ENCODE measurements at regions not wholly inside any gene's neighbourhood (a gene's known extent, or its start where the extent isn't known, plus 50 kb on each side); places are given as distances from the start of the nearest gene placed in this dataset.
"Not testable (repeated sequence)": the region's sequence is repeated elsewhere in the genome, so short reads cannot be mapped to it uniquely, and the experiment has no call there.

GRCh38 chr14:27314231-27314630 lies 716.4 kb upstream of the NOVA1 start:
- H3K27me3 ChIP-seq (ENCODE audit: insufficient read depth, low read length), result no peaks in the 10 kb centered on the region
- H3K9me3 ChIP-seq (ENCODE audit: low read length), result peaks cover 1% of the 10 kb centered on the region
- H3K4me3 ChIP-seq (ENCODE audit: low read length), result no peak overlapping the region
- no peaks in the 10 kb centered on the region for H3K36me3 ChIP-seq (ENCODE audit: insufficient read depth, low read length)
- no peaks in the 10 kb centered on the region for H3K4me1 ChIP-seq (ENCODE audit: insufficient read depth, low read length)
- no peak overlapping the region for H2AFZ ChIP-seq (ENCODE audit: low read depth, low read length)

GRCh38 chr14:27315477-27315876 lies 717.6 kb upstream of the NOVA1 start:
- no peaks in the 10 kb centered on the region for H3K9me3 ChIP-seq (ENCODE audit: low read length)
- H3K4me1 ChIP-seq (ENCODE audit: insufficient read depth, low read length), result no peaks in the 10 kb centered on the region
- no peak overlapping the region for H2AFZ ChIP-seq (ENCODE audit: low read depth, low read length)
- no peak overlapping the region for H3K4me3 ChIP-seq (ENCODE audit: low read length)
- no peaks in the 10 kb centered on the region for H3K27me3 ChIP-seq (ENCODE audit: insufficient read depth, low read length)
- H3K36me3 ChIP-seq (ENCODE audit: insufficient read depth, low read length), result no peaks in the 10 kb centered on the region

GRCh38 chr14:27315947-27316346 lies 718.1 kb upstream of the NOVA1 start:
- no peaks in the 10 kb centered on the region for H3K36me3 ChIP-seq (ENCODE audit: insufficient read depth, low read length)
- H3K4me3 ChIP-seq (ENCODE audit: low read length), result no peak overlapping the region
- H3K9me3 ChIP-seq (ENCODE audit: low read length), result no peaks in the 10 kb centered on the region
- no peaks in the 10 kb centered on the region for H3K27me3 ChIP-seq (ENCODE audit: insufficient read depth, low read length)
- H2AFZ ChIP-seq (ENCODE audit: low read depth, low read length), result no peak overlapping the region
- no peaks in the 10 kb centered on the region for H3K4me1 ChIP-seq (ENCODE audit: insufficient read depth, low read length)

GRCh38 chr14:27318774-27319420 lies 721.1 kb upstream of the NOVA1 start:
- Histone ChIP-seq H3K4me3 (ENCODE audit: low read length) (no peak overlapping the region), H2AFZ (ENCODE audit: low read depth, low read length) (no peak overlapping the region), H3K4me1 (ENCODE audit: insufficient read depth, low read length) (no peaks in the 10 kb centered on the region), H3K27me3 (ENCODE audit: insufficient read depth, low read length) (no peaks in the 10 kb centered on the region), H3K9me3 (ENCODE audit: low read length) (no peaks in the 10 kb centered on the region), H3K36me3 (ENCODE audit: insufficient read depth, low read length) (no peaks in the 10 kb centered on the region)

GRCh38 chr14:27320261-27320660 lies 722.4 kb upstream of the NOVA1 start:
- Histone ChIP-seq H3K4me3 (ENCODE audit: low read length) (no peak overlapping the region), H3K4me1 (ENCODE audit: insufficient read depth, low read length) (no peaks in the 10 kb centered on the region), H3K27me3 (ENCODE audit: insufficient read depth, low read length) (no peaks in the 10 kb centered on the region), H2AFZ (ENCODE audit: low read depth, low read length) (no peak overlapping the region), H3K9me3 (ENCODE audit: low read length) (no peaks in the 10 kb centered on the region), H3K36me3 (ENCODE audit: insufficient read depth, low read length) (no peaks in the 10 kb centered on the region)

- H3K36me3 ChIP-seq (ENCODE audit: insufficient read depth, low read length), result no peaks in the 10 kb centered on the region
- no peak overlapping the region for H3K4me3 ChIP-seq (ENCODE audit: low read length)
- H3K27me3 ChIP-seq (ENCODE audit: insufficient read depth, low read length), result no peaks in the 10 kb centered on the region
- no peaks in the 10 kb centered on the region for H3K4me1 ChIP-seq (ENCODE audit: insufficient read depth, low read length)
- no peak overlapping the region for H2AFZ ChIP-seq (ENCODE audit: low read depth, low read length)
- no peaks in the 10 kb centered on the region for H3K9me3 ChIP-seq (ENCODE audit: low read length)
These were observed 729.3 kb upstream of the NOVA1 start for GRCh38 chr14:27327095-27327494.

GRCh38 chr14:27338012-27338411 lies 740.2 kb upstream of the NOVA1 start:
- Histone ChIP-seq H3K4me3 (ENCODE audit: low read length) (no peak overlapping the region), H3K9me3 (ENCODE audit: low read length) (no peaks in the 10 kb centered on the region), H3K4me1 (ENCODE audit: insufficient read depth, low read length) (no peaks in the 10 kb centered on the region), H3K27me3 (ENCODE audit: insufficient read depth, low read length) (no peaks in the 10 kb centered on the region), H3K36me3 (ENCODE audit: insufficient read depth, low read length) (no peaks in the 10 kb centered on the region), H2AFZ (ENCODE audit: low read depth, low read length) (no peak overlapping the region)

- not testable (repeated sequence) for H3K4me1 ChIP-seq (ENCODE audit: insufficient read depth, low read length)
These were observed 765.2 kb upstream of the NOVA1 start for GRCh38 chr14:27363036-27363435.

GRCh38 chr14:27366596-27366995 lies 768.8 kb upstream of the NOVA1 start:
- no peaks in the 10 kb centered on the region for H3K27me3 ChIP-seq (ENCODE audit: insufficient read depth, low read length)
- H3K4me3 ChIP-seq (ENCODE audit: low read length), result no peak overlapping the region
- no peaks in the 10 kb centered on the region for H3K36me3 ChIP-seq (ENCODE audit: insufficient read depth, low read length)
- H3K9me3 ChIP-seq (ENCODE audit: low read length), result no peaks in the 10 kb centered on the region
- no peak overlapping the region for H2AFZ ChIP-seq (ENCODE audit: low read depth, low read length)
- H3K4me1 ChIP-seq (ENCODE audit: insufficient read depth, low read length), result no peaks in the 10 kb centered on the region

More at GRCh38 chr14:27363036-27363435, 765.2 kb upstream of the NOVA1 start:
- not testable (repeated sequence) for H3K9me3 ChIP-seq (ENCODE audit: low read length); H3K36me3 ChIP-seq (ENCODE audit: insufficient read depth, low read length); H3K4me3 ChIP-seq (ENCODE audit: low read length); H3K27me3 ChIP-seq (ENCODE audit: insufficient read depth, low read length); H2AFZ ChIP-seq (ENCODE audit: low read depth, low read length)

- H3K27me3 ChIP-seq (ENCODE audit: insufficient read depth, low read length), result no peaks in the 10 kb centered on the region
- H2AFZ ChIP-seq (ENCODE audit: low read depth, low read length), result no peak overlapping the region
- H3K9me3 ChIP-seq (ENCODE audit: low read length), result no peaks in the 10 kb centered on the region
- H3K4me1 ChIP-seq (ENCODE audit: insufficient read depth, low read length), result no peaks in the 10 kb centered on the region
- no peaks in the 10 kb centered on the region for H3K36me3 ChIP-seq (ENCODE audit: insufficient read depth, low read length)
- no peak overlapping the region for H3K4me3 ChIP-seq (ENCODE audit: low read length)
These were observed 769.5 kb upstream of the NOVA1 start for GRCh38 chr14:27367345-27367744.

- no peak overlapping the region for H3K4me3 ChIP-seq (ENCODE audit: low read length)
- H2AFZ ChIP-seq (ENCODE audit: low read depth, low read length), result no peak overlapping the region
- no peaks in the 10 kb centered on the region for H3K9me3 ChIP-seq (ENCODE audit: low read length)
- no peaks in the 10 kb centered on the region for H3K4me1 ChIP-seq (ENCODE audit: insufficient read depth, low read length)
- no peaks in the 10 kb centered on the region for H3K36me3 ChIP-seq (ENCODE audit: insufficient read depth, low read length)
- no peaks in the 10 kb centered on the region for H3K27me3 ChIP-seq (ENCODE audit: insufficient read depth, low read length)
These were observed 772.2 kb upstream of the NOVA1 start for GRCh38 chr14:27370074-27370473.

- Histone ChIP-seq H3K4me3 (ENCODE audit: low read length) (no peak overlapping the region), H3K36me3 (ENCODE audit: insufficient read depth, low read length) (no peaks in the 10 kb centered on the region), H3K9me3 (ENCODE audit: low read length) (no peaks in the 10 kb centered on the region), H3K4me1 (ENCODE audit: insufficient read depth, low read length) (no peaks in the 10 kb centered on the region), H2AFZ (ENCODE audit: low read depth, low read length) (no peak overlapping the region), H3K27me3 (ENCODE audit: insufficient read depth, low read length) (no peaks in the 10 kb centered on the region)
These were observed 772.9 kb upstream of the NOVA1 start for GRCh38 chr14:27370775-27371174.

- H3K36me3 ChIP-seq (ENCODE audit: insufficient read depth, low read length), result no peaks in the 10 kb centered on the region
- no peaks in the 10 kb centered on the region for H3K4me1 ChIP-seq (ENCODE audit: insufficient read depth, low read length)
- no peak overlapping the region for H3K4me3 ChIP-seq (ENCODE audit: low read length)
- H3K27me3 ChIP-seq (ENCODE audit: insufficient read depth, low read length), result no peaks in the 10 kb centered on the region
- H3K9me3 ChIP-seq (ENCODE audit: low read length), result no peaks in the 10 kb centered on the region
- no peak overlapping the region for H2AFZ ChIP-seq (ENCODE audit: low read depth, low read length)
These were observed 773.4 kb upstream of the NOVA1 start for GRCh38 chr14:27371209-27371608.

- no peak overlapping the region for H2AFZ ChIP-seq (ENCODE audit: low read depth, low read length)
- no peaks in the 10 kb centered on the region for H3K36me3 ChIP-seq (ENCODE audit: insufficient read depth, low read length)
- no peaks in the 10 kb centered on the region for H3K4me1 ChIP-seq (ENCODE audit: insufficient read depth, low read length)
- no peaks in the 10 kb centered on the region for H3K27me3 ChIP-seq (ENCODE audit: insufficient read depth, low read length)
- H3K4me3 ChIP-seq (ENCODE audit: low read length), result no peak overlapping the region
- no peaks in the 10 kb centered on the region for H3K9me3 ChIP-seq (ENCODE audit: low read length)
These were observed 774.0 kb upstream of the NOVA1 start for GRCh38 chr14:27371868-27372267.
